ENCODE measurements at regions not wholly inside any gene's neighbourhood (a gene's known extent, or its start where the extent isn't known, plus 50 kb on each side); places are given as distances from the start of the nearest gene placed in this dataset.
"Not testable (repeated sequence)": the region's sequence is repeated elsewhere in the genome, so short reads cannot be mapped to it uniquely, and the experiment has no call there.

DNA sequence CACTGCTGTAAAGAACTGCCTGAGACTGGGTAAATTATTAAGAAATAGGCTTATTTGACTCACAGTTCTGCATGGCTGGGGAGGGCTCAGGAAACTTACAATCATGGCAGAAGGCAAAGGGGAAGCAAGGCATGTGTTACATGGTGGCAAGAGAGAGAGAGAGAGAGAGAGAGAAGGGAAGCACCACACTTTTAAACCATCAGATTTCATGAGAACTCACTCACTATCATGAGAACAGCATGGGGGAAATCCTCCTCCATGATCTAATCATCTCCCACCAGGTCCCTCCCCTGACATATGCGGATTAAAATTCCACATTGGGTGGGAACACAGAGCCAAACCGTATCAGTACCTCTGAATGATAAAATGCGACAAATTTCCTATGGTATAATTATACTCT, 203.9 kb upstream of the MARCKS start:
- no peak for DNase-seq

DNA sequence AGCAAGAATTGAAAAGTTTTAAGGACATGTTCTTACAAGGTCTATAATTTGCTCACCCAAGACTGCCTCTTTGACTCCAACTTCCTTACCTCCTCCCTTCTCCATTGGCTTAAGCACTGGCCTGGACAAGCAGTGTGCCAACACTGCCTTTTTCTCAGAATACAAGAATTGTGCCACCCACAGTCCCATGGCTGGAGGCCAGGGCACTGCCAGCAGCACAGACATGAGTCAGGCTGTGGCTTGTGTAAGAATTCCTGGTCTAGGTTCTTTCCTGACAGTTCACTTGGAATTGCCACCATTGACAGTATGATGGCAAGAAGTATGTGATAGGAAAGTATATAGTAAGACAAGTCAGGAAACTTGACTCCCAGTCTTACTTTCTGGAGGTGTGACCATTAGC, 202.7 kb upstream of the MARCKS start:
- no peak for DNase-seq

DNA sequence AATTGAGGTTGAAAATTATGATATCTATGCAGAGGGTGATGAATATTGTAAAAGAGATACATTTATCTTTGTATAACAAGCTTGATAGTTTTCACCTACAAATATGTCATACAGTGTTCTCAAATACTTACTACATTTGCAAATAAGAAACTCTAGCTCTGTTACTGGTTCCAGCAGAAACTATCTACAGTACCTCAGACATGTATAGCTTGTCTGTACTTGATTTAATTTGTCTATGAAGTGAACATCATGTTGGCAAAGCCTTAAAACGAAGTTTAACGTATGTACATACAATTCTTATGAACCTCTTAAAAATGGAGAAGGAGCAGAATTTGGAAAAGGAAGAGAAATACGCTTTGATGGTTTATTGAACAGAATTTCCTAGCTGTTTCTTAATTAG, 201.4 kb upstream of the MARCKS start:
- no peak for DNase-seq

GRCh38 chr6:113659762-113660404, 197.3 kb upstream of the MARCKS start:
- no peak for DNase-seq

GRCh38 chr6:113660819-113661218, 196.3 kb upstream of the MARCKS start:
- no peak for DNase-seq

DNA sequence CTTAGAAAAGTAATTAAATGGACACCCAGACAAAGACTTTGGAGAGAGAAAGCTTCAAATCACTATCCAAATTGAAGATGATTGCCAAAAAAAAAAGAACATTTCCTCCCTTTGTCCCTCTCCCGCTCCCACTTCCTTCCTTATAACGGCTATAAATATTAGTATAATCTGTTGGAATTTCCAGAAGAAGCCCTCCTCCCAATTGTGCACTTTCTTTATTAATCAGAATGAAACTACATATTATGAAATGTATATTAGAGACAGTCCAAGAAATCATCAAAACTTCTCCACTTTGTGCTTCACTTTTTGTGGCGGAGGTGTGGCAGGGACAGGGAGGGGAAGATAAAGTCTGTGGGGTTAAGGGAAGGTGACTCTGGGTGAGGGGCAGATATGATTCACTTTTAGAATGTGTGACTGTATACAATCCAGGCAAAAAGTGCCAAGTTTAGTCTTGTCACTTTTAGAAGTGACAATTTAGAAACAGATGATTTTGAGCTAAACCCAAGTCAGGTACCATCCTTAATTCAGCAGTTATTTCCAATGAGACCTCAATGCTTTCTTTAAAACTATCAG, 195.0 kb upstream of the MARCKS start:
- DNase-seq: no peak

DNA sequence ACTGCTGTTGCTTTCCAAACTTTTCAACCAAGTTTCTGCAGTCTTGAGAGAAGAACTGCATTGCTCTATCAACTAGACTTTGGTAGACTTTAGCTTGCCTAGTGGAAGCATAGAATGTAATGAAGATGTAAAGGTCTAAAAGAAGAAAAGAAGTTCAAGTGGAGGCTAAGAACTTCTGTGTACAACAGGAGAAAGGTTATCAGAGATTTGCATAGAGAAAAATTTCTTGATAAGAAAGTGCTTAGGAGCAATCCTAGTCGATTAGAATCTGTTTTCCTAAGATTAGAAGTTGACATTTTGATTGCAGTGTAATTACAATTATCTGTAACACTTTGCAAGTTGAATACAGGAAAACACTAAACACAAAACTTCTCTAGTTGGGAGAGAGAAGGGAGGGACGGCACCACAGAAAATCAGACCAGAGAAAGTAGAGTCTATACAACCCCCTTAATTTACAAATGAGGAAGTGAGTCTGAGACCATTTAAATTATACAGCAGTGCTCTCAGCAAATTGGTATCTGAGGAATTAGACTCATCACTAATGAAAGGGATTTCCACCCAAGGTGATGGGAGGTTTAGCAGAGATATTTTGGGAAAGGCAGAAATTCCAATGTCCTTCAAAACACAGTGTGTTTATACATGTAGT, 194.3 kb upstream of the MARCKS start:
- DNase-seq: no peak

GRCh38 chr6:113664909-113665308, 192.2 kb upstream of the MARCKS start:
- DNase-seq: no peak

GRCh38 chr6:113668641-113669408, 188.3 kb upstream of the MARCKS start:
- no peak for DNase-seq

GRCh38 chr6:113669606-113670005, 187.5 kb upstream of the MARCKS start:
- no peak for DNase-seq

DNA sequence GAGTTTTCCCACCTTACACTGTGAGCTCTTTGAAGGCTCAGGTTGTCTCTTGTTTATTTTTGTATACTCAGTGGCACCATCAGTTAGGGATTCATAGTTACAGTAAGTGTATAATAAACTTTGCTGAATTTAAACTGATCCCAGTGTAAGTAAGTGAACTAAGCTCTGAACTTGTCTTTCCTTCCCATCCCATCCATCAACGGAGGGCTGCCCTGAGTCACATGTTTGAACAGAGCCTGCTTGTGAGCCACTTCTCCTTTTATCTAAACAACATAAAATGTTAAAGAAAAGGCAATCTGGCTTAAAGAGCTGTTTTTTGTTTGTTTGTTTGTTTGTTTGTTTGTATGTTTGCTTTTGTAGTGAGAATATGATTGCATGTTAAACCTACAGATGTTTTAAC, 185.7 kb upstream of the MARCKS start:
- no peak for DNase-seq

GRCh38 chr6:113672491-113673149, 184.5 kb upstream of the MARCKS start:
- DNase-seq: peak; percentile 78

- DNase-seq: no peak
Measured at GRCh38 chr6:113674075-113674474, 183.1 kb upstream of the MARCKS start.

DNA sequence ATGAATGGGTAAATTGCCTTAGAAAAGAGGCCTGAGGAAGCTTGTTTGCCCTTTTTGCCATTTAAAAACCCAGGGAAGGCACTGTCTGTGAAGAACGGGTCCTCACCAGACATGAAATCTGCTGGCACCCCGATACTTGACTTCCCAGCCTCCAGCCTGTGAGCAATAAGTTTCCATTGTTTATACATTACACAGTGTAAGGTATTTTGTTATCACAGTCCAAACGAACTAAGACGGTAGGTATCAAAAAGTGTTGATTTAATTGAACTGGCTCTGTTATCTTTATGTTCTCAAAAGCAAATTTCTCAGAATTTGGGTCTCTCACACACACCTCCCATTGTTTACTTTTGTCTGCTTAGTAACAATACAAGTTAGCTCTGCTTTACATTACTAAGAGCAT, 181.1 kb upstream of the MARCKS start:
- no peak for DNase-seq

- DNase-seq: no peak
Measured at GRCh38 chr6:113676968-113677367, 180.2 kb upstream of the MARCKS start.

DNA sequence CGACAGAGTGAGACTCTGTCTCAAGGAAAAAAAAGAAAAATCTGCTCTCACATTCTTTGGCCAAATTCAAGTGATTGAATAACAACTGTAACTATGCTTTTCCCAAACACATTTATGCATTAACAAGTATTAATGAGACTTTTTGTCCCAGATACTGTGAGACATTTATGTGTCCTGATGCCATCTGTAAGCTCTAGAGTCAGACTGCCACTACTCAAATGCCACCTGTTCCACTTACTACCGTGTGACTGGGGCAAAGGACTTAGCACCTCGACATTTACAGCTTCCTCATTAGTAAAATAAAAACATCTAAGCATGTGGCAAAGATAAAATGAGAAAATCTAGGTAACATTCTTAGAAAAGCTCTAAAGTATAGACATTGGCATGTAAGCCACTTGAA, 178.1 kb upstream of the MARCKS start:
- no peak for DNase-seq

- DNase-seq: no peak
Measured at GRCh38 chr6:113680301-113680700, 176.8 kb upstream of the MARCKS start.

DNA sequence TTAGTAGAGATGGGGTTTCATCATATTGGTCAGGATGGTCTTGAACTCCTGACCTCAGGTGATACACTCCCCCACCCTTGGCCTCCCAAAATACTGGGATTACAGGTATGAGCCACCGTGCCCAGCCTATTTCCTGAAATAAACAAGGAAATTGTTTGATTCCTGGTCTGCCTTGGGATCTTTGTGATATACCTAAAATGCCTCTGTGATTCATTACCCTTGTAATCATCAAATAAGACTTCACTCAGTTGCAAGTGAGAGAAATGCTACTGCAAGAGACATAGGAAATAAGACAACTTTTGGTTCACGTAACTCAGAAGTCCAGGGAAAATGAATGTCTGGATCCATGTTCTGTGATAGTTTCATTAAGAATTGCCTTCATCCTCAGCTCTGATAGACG, 173.2 kb upstream of the MARCKS start:
- DNase-seq: no peak

DNA sequence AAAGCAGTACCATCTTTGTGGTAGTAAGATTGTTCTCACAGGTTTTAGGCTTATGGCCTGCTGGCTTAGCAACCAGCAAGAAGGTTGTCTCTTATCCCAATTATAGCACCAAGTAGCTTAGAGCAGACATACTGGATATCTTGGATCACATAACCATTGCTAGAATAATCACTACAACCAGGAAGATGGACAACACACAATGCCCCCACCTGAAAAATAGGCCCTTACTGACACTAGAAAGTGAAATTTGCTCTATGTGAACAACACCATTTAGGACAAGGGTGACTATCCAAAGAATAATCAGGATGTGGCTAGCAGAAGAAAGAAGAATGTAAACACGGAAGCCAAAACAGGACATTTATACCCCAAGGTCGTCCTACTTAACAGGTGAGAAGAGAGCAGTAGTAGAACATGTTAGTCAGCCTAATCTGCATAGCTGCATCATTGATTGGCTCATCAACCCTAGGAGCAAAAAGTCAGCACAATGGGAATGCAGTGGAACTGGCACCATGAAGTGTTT, 172.7 kb upstream of the MARCKS start:
- DNase-seq: no peak

GRCh38 chr6:113686049-113686448, 171.1 kb upstream of the MARCKS start:
- no peak for DNase-seq

GRCh38 chr6:113689620-113690019, 167.5 kb upstream of the MARCKS start:
- DNase-seq: not testable (repeated sequence)

All from hindlimb muscle (tissue), 1 donor.